ENCODE measurements at regions not wholly inside any gene's neighbourhood (a gene's known extent, or its start where the extent isn't known, plus 50 kb on each side); places are given as distances from the start of the nearest gene placed in this dataset.

DNA sequence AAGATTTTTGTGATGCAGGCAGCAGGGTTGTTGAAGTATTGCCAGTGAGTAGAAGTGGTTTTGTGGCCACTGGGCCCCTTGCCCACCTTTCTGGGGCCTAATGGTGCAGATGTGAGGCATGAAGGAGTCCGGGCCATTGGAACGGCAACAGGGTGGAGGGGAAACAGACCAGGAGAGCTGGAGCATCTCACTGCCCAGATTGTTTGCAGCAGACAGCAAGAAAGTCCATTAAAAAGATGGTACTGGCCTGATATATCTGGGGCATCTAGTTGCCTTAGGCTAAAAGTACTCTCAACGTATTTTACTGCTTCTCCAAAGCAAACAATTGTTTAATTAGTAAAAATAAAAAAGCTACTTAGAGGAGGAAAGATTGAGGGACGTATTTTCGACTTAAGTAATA, 298.4 kb downstream of the SATB1 start:
- Mint-ChIP-seq H3K36me3 (no peaks in the 10 kb centered on the region), H3K27ac (no peak overlapping the region), H3K4me3 (no peak overlapping the region), H3K4me1 (ENCODE audit: unreplicated experiment) (no peaks in the 10 kb centered on the region), H3K27me3 (no peaks in the 10 kb centered on the region), H3K9me3 (peaks cover 9% of the 10 kb centered on the region)
- TF ChIP-seq, protein P1, sequence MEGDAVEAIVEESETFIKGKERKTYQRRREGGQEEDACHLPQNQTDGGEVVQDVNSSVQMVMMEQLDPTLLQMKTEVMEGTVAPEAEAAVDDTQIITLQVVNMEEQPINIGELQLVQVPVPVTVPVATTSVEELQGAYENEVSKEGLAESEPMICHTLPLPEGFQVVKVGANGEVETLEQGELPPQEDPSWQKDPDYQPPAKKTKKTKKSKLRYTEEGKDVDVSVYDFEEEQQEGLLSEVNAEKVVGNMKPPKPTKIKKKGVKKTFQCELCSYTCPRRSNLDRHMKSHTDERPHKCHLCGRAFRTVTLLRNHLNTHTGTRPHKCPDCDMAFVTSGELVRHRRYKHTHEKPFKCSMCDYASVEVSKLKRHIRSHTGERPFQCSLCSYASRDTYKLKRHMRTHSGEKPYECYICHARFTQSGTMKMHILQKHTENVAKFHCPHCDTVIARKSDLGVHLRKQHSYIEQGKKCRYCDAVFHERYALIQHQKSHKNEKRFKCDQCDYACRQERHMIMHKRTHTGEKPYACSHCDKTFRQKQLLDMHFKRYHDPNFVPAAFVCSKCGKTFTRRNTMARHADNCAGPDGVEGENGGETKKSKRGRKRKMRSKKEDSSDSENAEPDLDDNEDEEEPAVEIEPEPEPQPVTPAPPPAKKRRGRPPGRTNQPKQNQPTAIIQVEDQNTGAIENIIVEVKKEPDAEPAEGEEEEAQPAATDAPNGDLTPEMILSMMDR (conservative IDR thresholded peaks at IDR 0.05) = no peak
- no peak for DNase-seq (ENCODE audit: extremely low spot score, unreplicated experiment)

DNA sequence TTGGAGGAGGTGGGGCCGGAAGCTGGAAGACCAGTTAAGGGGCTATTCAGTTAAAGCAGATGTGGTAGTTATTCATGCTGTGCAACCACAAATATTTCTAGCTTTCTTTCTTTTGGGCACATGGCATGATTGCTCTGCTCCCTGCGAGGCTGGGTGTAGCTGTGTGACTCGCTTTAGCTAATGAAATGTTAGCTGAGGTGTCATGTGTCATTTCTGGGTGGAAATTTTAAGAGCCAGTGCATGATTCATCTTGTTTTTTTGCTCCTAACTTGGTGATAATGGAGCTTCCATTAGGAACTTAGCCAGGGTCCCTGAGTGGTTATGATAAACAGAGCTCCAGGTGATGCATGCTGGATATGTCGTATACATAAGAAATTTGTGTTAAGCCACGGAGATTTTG, 300.6 kb downstream of the SATB1 start:
- Mint-ChIP-seq H3K27ac (peak overlapping the region; percentile 70), H3K36me3 (no peaks in the 10 kb centered on the region), H3K4me3 (no peak overlapping the region), H3K27me3 (no peaks in the 10 kb centered on the region), H3K4me1 (ENCODE audit: unreplicated experiment) (no peaks in the 10 kb centered on the region), H3K9me3 (peaks cover 9% of the 10 kb centered on the region)
- TF ChIP-seq, protein P1 (conservative IDR thresholded peaks at IDR 0.05) = no peak
- DNase-seq (ENCODE audit: extremely low spot score, unreplicated experiment) = no peak

DNA sequence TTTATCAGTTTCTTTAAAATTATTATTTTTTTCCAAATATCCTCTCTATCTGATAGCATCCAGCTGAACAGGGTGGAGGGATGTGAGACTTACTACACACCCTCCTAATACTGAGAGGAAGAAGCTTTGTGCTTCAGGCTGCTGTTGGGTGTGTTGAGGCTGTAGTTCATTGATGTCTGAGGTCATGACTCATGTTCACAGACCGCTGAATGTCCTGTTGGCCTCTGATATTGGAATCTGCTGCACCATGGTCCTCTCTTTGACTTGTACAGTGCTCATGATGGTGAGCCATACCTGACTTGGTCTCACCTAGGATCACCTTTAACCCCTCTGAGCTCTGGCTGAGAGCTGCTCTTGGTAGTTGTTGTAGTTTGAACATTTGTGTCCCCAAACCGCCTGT, 302.9 kb downstream of the SATB1 start:
- Mint-ChIP-seq H3K4me1 (ENCODE audit: unreplicated experiment) (no peaks in the 10 kb centered on the region), H3K27me3 (no peaks in the 10 kb centered on the region), H3K9me3 (peaks cover 9% of the 10 kb centered on the region), H3K4me3 (no peak overlapping the region), H3K27ac (no peak overlapping the region), H3K36me3 (no peaks in the 10 kb centered on the region)
- DNase-seq (ENCODE audit: extremely low spot score, unreplicated experiment) = no peak
- TF ChIP-seq, protein P1 (conservative IDR thresholded peaks at IDR 0.05) = no peak

DNA sequence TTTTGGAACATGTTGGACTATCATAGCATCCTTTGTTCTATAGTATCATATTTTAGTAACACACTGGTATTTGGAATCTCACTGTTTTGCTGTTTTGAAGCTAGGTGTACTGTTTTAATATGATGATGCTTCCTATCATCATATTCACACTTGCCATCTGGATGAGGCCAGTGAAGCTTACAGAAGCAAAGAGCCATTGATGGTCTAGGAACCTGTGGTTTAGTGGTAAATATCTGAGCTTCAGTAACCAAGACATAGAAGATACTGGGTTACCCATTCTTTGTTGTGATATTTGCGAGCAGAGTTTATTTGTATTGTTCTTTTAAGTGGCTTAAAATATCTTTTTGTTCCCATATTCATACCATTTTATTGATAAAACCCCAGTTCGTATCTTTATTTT, 304.1 kb downstream of the SATB1 start:
- Mint-ChIP-seq H3K27me3 (no peaks in the 10 kb centered on the region), H3K4me3 (no peak overlapping the region), H3K27ac (no peak overlapping the region), H3K36me3 (no peaks in the 10 kb centered on the region), H3K4me1 (ENCODE audit: unreplicated experiment) (no peaks in the 10 kb centered on the region), H3K9me3 (peaks cover 9% of the 10 kb centered on the region)
- DNase-seq (ENCODE audit: extremely low spot score, unreplicated experiment) = no peak
- TF ChIP-seq, protein P1 (conservative IDR thresholded peaks at IDR 0.05) = no peak

DNA sequence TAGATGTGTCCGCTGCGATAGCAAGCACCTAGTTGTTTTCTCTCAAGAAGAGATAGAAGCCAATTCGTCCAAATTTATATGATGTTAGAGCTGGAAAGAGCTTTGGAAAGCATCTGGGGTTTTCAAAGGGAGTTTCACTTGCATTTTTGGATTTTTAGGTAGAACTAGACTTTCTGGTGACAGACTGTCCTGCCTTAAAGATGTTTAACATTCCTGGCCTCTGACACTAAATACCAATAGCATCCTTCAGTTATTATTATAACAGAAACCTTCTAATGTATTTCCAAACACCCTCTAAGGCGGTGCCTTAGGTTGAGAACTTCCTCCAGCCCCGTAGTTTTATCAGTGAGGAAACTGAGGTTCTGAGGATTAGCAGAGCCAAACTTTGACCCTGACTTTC, 305.3 kb downstream of the SATB1 start:
- Mint-ChIP-seq H3K27me3 (no peaks in the 10 kb centered on the region), H3K4me1 (ENCODE audit: unreplicated experiment) (no peaks in the 10 kb centered on the region), H3K9me3 (peaks cover 9% of the 10 kb centered on the region), H3K27ac (no peak overlapping the region), H3K36me3 (no peaks in the 10 kb centered on the region), H3K4me3 (no peak overlapping the region)
- TF ChIP-seq, protein P1 (conservative IDR thresholded peaks at IDR 0.05) = no peak
- DNase-seq (ENCODE audit: extremely low spot score, unreplicated experiment) = no peak

DNA sequence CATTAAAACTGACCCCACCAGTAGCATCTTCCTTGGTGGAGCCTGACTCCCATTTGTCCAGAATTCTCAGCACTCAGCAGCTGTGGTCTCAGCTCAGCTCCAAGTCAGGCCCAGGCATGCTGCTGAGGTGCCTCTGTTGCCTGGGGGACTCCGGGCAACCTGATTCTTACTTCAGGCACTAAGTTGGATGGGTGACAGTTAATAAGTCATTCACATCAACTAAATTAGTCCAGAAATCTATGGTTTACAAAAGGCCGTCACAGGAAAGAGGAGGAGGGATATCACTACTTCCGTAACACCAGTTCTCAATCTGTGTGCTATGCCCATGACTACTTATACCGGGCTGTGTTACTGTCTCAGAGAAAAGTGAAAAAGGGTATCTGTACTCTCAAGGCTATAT, 310.2 kb downstream of the SATB1 start:
- no peaks in the 10 kb centered on the region for H3K27me3 Mint-ChIP-seq
- no peak overlapping the region for H3K4me3 Mint-ChIP-seq
- H3K4me1 Mint-ChIP-seq (ENCODE audit: unreplicated experiment) = peaks cover 20% of the 10 kb centered on the region
- DNase-seq (ENCODE audit: extremely low spot score, unreplicated experiment) = no peak
- H3K9me3 Mint-ChIP-seq = no peaks in the 10 kb centered on the region
- TF ChIP-seq, protein P1 (conservative IDR thresholded peaks at IDR 0.05) = no peak
- H3K36me3 Mint-ChIP-seq = no peaks in the 10 kb centered on the region
- H3K27ac Mint-ChIP-seq = no peak overlapping the region
